HepG2 (cell line): ENCODE measurements at regions not wholly inside any gene's neighbourhood (a gene's known extent, or its start where the extent isn't known, plus 50 kb on each side); places are given as distances from the start of the nearest gene placed in this dataset.
A peak's percentile ranks its signal among the peaks of the same experiment; 100 is the strongest.

Experiments used
- GMEB2 ChIP-seq: IDR thresholded peaks from 2 replicates; pipeline ENCODE4 v1.6.1; 2016; ENCODE audit warnings: missing biosample characterization, missing genetic modification reagents, low read depth
- HNF4A ChIP-seq: sonication (generic); formaldehyde crosslinking; IDR thresholded peaks from 2 replicates; pipeline ENCODE4 v1.4.0; 2020; ENCODE audit warnings: missing genetic modification reagents
- MYNN ChIP-seq: sonication (generic); formaldehyde crosslinking; IDR thresholded peaks from 2 replicates; pipeline ENCODE4 v1.4.0; 2020; ENCODE audit warnings: mild to moderate bottlenecking, low read depth, missing genetic modification reagents
- PAWR ChIP-seq: sonication (generic); formaldehyde crosslinking; IDR thresholded peaks from 2 replicates; pipeline ENCODE4 v1.4.0; 2020; ENCODE audit warnings: missing genetic modification reagents, mild to moderate bottlenecking, borderline replicate concordance
- RELA ChIP-seq: sonication (generic); formaldehyde crosslinking; IDR thresholded peaks from 2 replicates; pipeline ENCODE4 v1.4.0; 2020; ENCODE audit warnings: missing genetic modification reagents
- SIN3A ChIP-seq: IDR thresholded peaks from 2 replicates; pipeline ENCODE4 v1.6.1; 2011; ENCODE audit warnings: low read depth, mild to moderate bottlenecking, control low read depth, low read length, borderline replicate concordance
- SMAD9 ChIP-seq: sonication (generic); formaldehyde crosslinking; IDR thresholded peaks from 2 replicates; pipeline ENCODE4 v1.5.1; 2020; ENCODE audit warnings: mild to moderate bottlenecking, missing genetic modification reagents
- SRY ChIP-seq: sonication (generic); formaldehyde crosslinking; IDR thresholded peaks from 2 replicates; pipeline ENCODE4 v1.8.0; 2022; ENCODE audit warnings: mild to moderate bottlenecking, missing genetic modification reagents
- TBX3 ChIP-seq: fragments of 450-650 bp; IDR thresholded peaks from 2 replicates; pipeline ENCODE4 v1.6.1; 2017; ENCODE audit warnings: antibody characterized with exemption, mild to moderate bottlenecking, inconsistent platforms, borderline replicate concordance
- TEF ChIP-seq: sonication (generic); formaldehyde crosslinking; IDR thresholded peaks from 2 replicates; pipeline ENCODE4 v1.5.0; 2020; ENCODE audit warnings: missing genetic modification reagents
- ZKSCAN8 ChIP-seq: IDR thresholded peaks from 2 replicates; pipeline ENCODE4 v1.6.1; 2016; ENCODE audit warnings: borderline replicate concordance, missing genetic modification reagents, missing compliant biosample characterization
- ZNF160 ChIP-seq: sonication (generic); formaldehyde crosslinking; IDR thresholded peaks from 2 replicates; pipeline ENCODE4 v1.8.0; 2022; ENCODE audit warnings: mild to moderate bottlenecking, inconsistent platforms, missing genetic modification reagents
- ZNF501 ChIP-seq: sonication (generic); formaldehyde crosslinking; IDR thresholded peaks from 2 replicates; pipeline ENCODE4 v1.5.1; 2020; ENCODE audit warnings: mild to moderate bottlenecking, moderate library complexity, missing genetic modification reagents
- ZNF639 ChIP-seq: conservative IDR thresholded peaks from 2 replicates; pipeline ENCODE4 v1.6.1; 2018; ENCODE audit warnings: missing genetic modification reagents
- ZNF674 ChIP-seq: sonication (generic); formaldehyde crosslinking; IDR thresholded peaks from 2 replicates; pipeline ENCODE4 v1.5.0; 2020; ENCODE audit warnings: low read depth, mild to moderate bottlenecking, missing genetic modification reagents
- TF ChIP-seq, protein P1 (sequence below): sonication (generic); formaldehyde crosslinking; IDR thresholded peaks from 2 replicates; pipeline ENCODE4 v1.4.0; 2020; ENCODE audit warnings: missing genetic modification reagents
- TF ChIP-seq, protein P2 (sequence below): IDR thresholded peaks from 2 replicates; pipeline ENCODE4 v1.4.0; 2020; ENCODE audit warnings: mild to moderate bottlenecking, missing genetic modification reagents
- TF ChIP-seq, protein P3 (sequence below): sonication (generic); formaldehyde crosslinking; IDR thresholded peaks from 2 replicates; pipeline ENCODE4 v1.5.0; 2020; ENCODE audit warnings: mild to moderate bottlenecking, missing genetic modification reagents

GRCh38 chr6:53728570-53729194, 63.1 kb upstream of the KLHL31 start (continued):
- no peak for TF ChIP-seq SMAD9 (CRISPR knock-in tag)
- TF ChIP-seq ZNF639 (CRISPR knock-in tag): no peak
- TF ChIP-seq ZNF674 (CRISPR knock-in tag): no peak
- TF ChIP-seq PAWR (CRISPR knock-in tag): no peak
- TF ChIP-seq RELA (CRISPR knock-in tag): no peak
- no peak for TF ChIP-seq SIN3A
- 0 out of 2 replicates have a peak, but pooled peaks have one; percentile 36 for TF ChIP-seq ZKSCAN8 (CRISPR knock-in tag)
- TF ChIP-seq TEF (CRISPR knock-in tag): no peak
- TF ChIP-seq ZNF501 (CRISPR knock-in tag): 0 out of 2 replicates have a peak, but pooled peaks have one; percentile 14
- no peak for TF ChIP-seq GMEB2 (CRISPR knock-in tag)
- no peak for TF ChIP-seq SRY (CRISPR knock-in tag)
- TF ChIP-seq, protein P1, sequence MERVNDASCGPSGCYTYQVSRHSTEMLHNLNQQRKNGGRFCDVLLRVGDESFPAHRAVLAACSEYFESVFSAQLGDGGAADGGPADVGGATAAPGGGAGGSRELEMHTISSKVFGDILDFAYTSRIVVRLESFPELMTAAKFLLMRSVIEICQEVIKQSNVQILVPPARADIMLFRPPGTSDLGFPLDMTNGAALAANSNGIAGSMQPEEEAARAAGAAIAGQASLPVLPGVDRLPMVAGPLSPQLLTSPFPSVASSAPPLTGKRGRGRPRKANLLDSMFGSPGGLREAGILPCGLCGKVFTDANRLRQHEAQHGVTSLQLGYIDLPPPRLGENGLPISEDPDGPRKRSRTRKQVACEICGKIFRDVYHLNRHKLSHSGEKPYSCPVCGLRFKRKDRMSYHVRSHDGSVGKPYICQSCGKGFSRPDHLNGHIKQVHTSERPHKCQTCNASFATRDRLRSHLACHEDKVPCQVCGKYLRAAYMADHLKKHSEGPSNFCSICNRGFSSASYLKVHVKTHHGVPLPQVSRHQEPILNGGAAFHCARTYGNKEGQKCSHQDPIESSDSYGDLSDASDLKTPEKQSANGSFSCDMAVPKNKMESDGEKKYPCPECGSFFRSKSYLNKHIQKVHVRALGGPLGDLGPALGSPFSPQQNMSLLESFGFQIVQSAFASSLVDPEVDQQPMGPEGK: 0 out of 2 replicates have a peak, but pooled peaks have one; percentile 9
- TF ChIP-seq, protein P2, sequence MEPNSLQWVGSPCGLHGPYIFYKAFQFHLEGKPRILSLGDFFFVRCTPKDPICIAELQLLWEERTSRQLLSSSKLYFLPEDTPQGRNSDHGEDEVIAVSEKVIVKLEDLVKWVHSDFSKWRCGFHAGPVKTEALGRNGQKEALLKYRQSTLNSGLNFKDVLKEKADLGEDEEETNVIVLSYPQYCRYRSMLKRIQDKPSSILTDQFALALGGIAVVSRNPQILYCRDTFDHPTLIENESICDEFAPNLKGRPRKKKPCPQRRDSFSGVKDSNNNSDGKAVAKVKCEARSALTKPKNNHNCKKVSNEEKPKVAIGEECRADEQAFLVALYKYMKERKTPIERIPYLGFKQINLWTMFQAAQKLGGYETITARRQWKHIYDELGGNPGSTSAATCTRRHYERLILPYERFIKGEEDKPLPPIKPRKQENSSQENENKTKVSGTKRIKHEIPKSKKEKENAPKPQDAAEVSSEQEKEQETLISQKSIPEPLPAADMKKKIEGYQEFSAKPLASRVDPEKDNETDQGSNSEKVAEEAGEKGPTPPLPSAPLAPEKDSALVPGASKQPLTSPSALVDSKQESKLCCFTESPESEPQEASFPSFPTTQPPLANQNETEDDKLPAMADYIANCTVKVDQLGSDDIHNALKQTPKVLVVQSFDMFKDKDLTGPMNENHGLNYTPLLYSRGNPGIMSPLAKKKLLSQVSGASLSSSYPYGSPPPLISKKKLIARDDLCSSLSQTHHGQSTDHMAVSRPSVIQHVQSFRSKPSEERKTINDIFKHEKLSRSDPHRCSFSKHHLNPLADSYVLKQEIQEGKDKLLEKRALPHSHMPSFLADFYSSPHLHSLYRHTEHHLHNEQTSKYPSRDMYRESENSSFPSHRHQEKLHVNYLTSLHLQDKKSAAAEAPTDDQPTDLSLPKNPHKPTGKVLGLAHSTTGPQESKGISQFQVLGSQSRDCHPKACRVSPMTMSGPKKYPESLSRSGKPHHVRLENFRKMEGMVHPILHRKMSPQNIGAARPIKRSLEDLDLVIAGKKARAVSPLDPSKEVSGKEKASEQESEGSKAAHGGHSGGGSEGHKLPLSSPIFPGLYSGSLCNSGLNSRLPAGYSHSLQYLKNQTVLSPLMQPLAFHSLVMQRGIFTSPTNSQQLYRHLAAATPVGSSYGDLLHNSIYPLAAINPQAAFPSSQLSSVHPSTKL (CRISPR knock-in tag): 0 out of 2 replicates have a peak, but pooled peaks have one; percentile 9
- no peak for TF ChIP-seq MYNN (CRISPR knock-in tag)
- no peak for TF ChIP-seq HNF4A
- no peak for TF ChIP-seq TBX3
- TF ChIP-seq, protein P3, sequence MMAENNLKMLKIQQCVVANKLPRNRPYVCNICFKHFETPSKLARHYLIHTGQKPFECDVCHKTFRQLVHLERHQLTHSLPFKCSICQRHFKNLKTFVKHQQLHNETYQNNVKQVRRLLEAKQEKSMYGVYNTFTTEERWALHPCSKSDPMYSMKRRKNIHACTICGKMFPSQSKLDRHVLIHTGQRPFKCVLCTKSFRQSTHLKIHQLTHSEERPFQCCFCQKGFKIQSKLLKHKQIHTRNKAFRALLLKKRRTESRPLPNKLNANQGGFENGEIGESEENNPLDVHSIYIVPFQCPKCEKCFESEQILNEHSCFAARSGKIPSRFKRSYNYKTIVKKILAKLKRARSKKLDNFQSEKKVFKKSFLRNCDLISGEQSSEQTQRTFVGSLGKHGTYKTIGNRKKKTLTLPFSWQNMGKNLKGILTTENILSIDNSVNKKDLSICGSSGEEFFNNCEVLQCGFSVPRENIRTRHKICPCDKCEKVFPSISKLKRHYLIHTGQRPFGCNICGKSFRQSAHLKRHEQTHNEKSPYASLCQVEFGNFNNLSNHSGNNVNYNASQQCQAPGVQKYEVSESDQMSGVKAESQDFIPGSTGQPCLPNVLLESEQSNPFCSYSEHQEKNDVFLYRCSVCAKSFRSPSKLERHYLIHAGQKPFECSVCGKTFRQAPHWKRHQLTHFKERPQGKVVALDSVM (CRISPR knock-in tag): 0 out of 2 replicates have a peak, but pooled peaks have one; percentile 27
- TF ChIP-seq ZNF160 (CRISPR knock-in tag): no peak
